ENCODE measurements at regions not wholly inside any gene's neighbourhood (a gene's known extent, or its start where the extent isn't known, plus 50 kb on each side); places are given as distances from the start of the nearest gene placed in this dataset.

DNA sequence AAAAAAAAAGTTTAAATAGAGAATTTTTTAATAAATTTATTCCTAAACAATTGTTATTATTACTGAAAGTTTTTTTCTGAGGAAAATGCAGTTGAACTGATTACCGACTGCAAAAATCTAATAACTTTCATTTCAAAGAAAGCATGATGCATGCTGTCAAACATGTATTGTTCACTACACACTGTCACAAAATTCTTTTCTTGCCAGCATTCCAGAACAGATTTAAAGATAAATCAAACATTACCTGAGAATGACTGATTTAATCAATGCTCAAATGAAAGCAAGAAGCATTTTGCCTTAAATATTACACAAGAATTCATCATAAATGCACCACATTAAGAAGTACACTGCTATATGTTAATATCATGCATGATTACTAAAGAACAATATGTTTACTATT is 588.3 kb downstream of the SLC16A7 start:
- no peak for FAIRE-seq
- Histone ChIP-seq H4K20me1 (ENCODE audit: control insufficient read depth, extremely low read depth, insufficient read depth, low read length) (no peaks in the 10 kb centered on the region), H3K27ac (ENCODE audit: control insufficient read depth, insufficient read depth, low read length) (no peak overlapping the region), H3K4me3 (ENCODE audit: control insufficient read depth in 2 of 3, extremely low read depth in 1 of 3, insufficient read depth in 2 of 3, low read depth in 1 of 3, low read length in 3 of 3) (no peak overlapping the region), H3K27me3 (ENCODE audit: control insufficient read depth, extremely low read depth, insufficient read depth, low read length) (no peaks in the 10 kb centered on the region), H3K79me2 (ENCODE audit: control insufficient read depth, insufficient read depth, low read length) (no peaks in the 10 kb centered on the region), H3K9me3 (ENCODE audit: control insufficient read depth, low read depth, low read length) (no peaks in the 10 kb centered on the region), H3K4me2 (ENCODE audit: control insufficient read depth, extremely low read depth, insufficient read depth, low read depth, low read length) (no peak overlapping the region), H2AFZ (ENCODE audit: control insufficient read depth, low read length) (no peak overlapping the region), H3K9me1 (ENCODE audit: control insufficient read depth, extremely low read depth, insufficient read depth, low read length) (no peaks in the 10 kb centered on the region), H3K4me1 (ENCODE audit: control insufficient read depth, extremely low read depth, insufficient read depth, low read length) (no peaks in the 10 kb centered on the region), H3K9ac (ENCODE audit: control insufficient read depth, extremely low read depth, insufficient read depth, low read length) (no peak overlapping the region), H3K36me3 (ENCODE audit: control insufficient read depth in 2 of 2, extremely low read depth in 1 of 2, insufficient read depth in 2 of 2, low read length in 2 of 2) (no peaks in the 10 kb centered on the region)
- dilution Hi-C loops (cut with MboI; ENCODE audit: extremely low pct_ligation_motif_present, low sequenced_read_pairs), result no loop called here
- DNase-seq (ENCODE audit: low read depth, low spot score), result no peak
- TF ChIP-seq EZH2 (IDR thresholded peaks at IDR 0.05; ENCODE audit: low read length), result no peak
- TF ChIP-seq, protein P1, sequence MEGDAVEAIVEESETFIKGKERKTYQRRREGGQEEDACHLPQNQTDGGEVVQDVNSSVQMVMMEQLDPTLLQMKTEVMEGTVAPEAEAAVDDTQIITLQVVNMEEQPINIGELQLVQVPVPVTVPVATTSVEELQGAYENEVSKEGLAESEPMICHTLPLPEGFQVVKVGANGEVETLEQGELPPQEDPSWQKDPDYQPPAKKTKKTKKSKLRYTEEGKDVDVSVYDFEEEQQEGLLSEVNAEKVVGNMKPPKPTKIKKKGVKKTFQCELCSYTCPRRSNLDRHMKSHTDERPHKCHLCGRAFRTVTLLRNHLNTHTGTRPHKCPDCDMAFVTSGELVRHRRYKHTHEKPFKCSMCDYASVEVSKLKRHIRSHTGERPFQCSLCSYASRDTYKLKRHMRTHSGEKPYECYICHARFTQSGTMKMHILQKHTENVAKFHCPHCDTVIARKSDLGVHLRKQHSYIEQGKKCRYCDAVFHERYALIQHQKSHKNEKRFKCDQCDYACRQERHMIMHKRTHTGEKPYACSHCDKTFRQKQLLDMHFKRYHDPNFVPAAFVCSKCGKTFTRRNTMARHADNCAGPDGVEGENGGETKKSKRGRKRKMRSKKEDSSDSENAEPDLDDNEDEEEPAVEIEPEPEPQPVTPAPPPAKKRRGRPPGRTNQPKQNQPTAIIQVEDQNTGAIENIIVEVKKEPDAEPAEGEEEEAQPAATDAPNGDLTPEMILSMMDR (optimal IDR thresholded peaks at IDR 0.05 in 1 of 3, IDR thresholded peaks at IDR 0.05 in 1 of 3, conservative IDR thresholded peaks at IDR 0.05 in 1 of 3; ENCODE audit: extremely low read depth in 1 of 3, insufficient read depth in 2 of 3, low read length in 3 of 3), result no peak

DNA sequence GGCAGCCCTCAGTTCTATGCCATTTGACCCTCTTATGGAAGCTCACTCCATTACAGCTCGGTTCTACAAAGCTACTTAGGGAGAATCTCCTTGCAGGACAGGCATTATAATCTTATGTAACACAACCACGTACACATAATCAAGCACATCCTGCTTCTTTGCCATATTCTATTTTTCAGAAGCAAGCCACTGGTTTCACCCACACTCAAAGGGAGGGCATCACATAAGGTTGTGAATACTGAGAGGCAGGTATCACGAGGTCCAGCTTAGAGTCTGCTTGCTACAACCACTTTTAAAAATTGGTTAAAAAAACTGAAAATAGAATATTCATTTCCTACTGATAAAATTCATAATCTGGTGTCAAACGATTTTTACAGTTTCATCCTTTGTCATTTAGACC is 589.2 kb downstream of the SLC16A7 start:
- Histone ChIP-seq H4K20me1 (ENCODE audit: control insufficient read depth, extremely low read depth, insufficient read depth, low read length) (no peaks in the 10 kb centered on the region), H3K9me3 (ENCODE audit: control insufficient read depth, low read depth, low read length) (no peaks in the 10 kb centered on the region), H3K9me1 (ENCODE audit: control insufficient read depth, extremely low read depth, insufficient read depth, low read length) (no peaks in the 10 kb centered on the region), H3K4me1 (ENCODE audit: control insufficient read depth, extremely low read depth, insufficient read depth, low read length) (no peaks in the 10 kb centered on the region), H2AFZ (ENCODE audit: control insufficient read depth, low read length) (no peak overlapping the region), H3K4me2 (ENCODE audit: control insufficient read depth, extremely low read depth, insufficient read depth, low read depth, low read length) (no peak overlapping the region), H3K4me3 (ENCODE audit: control insufficient read depth in 2 of 3, extremely low read depth in 1 of 3, insufficient read depth in 2 of 3, low read depth in 1 of 3, low read length in 3 of 3) (no peak overlapping the region), H3K36me3 (ENCODE audit: control insufficient read depth in 2 of 2, extremely low read depth in 1 of 2, insufficient read depth in 2 of 2, low read length in 2 of 2) (no peaks in the 10 kb centered on the region), H3K27me3 (ENCODE audit: control insufficient read depth, extremely low read depth, insufficient read depth, low read length) (no peaks in the 10 kb centered on the region), H3K9ac (ENCODE audit: control insufficient read depth, extremely low read depth, insufficient read depth, low read length) (no peak overlapping the region), H3K27ac (ENCODE audit: control insufficient read depth, insufficient read depth, low read length) (no peak overlapping the region), H3K79me2 (ENCODE audit: control insufficient read depth, insufficient read depth, low read length) (no peaks in the 10 kb centered on the region)
- dilution Hi-C loops (cut with MboI; ENCODE audit: extremely low pct_ligation_motif_present, low sequenced_read_pairs), result no loop called here
- TF ChIP-seq, protein P1 (optimal IDR thresholded peaks at IDR 0.05 in 1 of 3, IDR thresholded peaks at IDR 0.05 in 1 of 3, conservative IDR thresholded peaks at IDR 0.05 in 1 of 3; ENCODE audit: extremely low read depth in 1 of 3, insufficient read depth in 2 of 3, low read length in 3 of 3), result no peak
- TF ChIP-seq EZH2 (IDR thresholded peaks at IDR 0.05; ENCODE audit: low read length), result no peak
- FAIRE-seq, result no peak
- DNase-seq (ENCODE audit: low read depth, low spot score), result no peak
